HG03442 (cell line): ENCODE measurements at regions not wholly inside any gene's neighbourhood (a gene's known extent, or its start where the extent isn't known, plus 50 kb on each side); places are given as distances from the start of the nearest gene placed in this dataset.
"Not testable (repeated sequence)": the region's sequence is repeated elsewhere in the genome, so short reads cannot be mapped to it uniquely, and the experiment has no call there.

Source experiments
- ATAC-seq: cut with Tn5 transposase; IDR thresholded peaks from one replicate; pipeline ENCODE4 v1.9.1; 2021; ENCODE audit warnings: mild to moderate bottlenecking, moderate library complexity; ENCODE audit not compliant: unreplicated experiment

- no peak for ATAC-seq
Observed at GRCh38 chr9:29241320-29241719, 1668.0 kb upstream of the C9orf72 start.

GRCh38 chr9:29245351-29245750, 1672.1 kb upstream of the C9orf72 start:
- no peak for ATAC-seq

- not testable (repeated sequence) for ATAC-seq
Observed at GRCh38 chr9:29270400-29270799, 1697.1 kb upstream of the C9orf72 start.

- ATAC-seq = no peak
Observed at GRCh38 chr9:29282121-29282520, 1708.8 kb upstream of the C9orf72 start.

- ATAC-seq = no peak
Observed at GRCh38 chr9:29285818-29286217, 1712.5 kb upstream of the C9orf72 start.

GRCh38 chr9:29289365-29289764, 1716.1 kb upstream of the C9orf72 start:
- ATAC-seq = no peak

GRCh38 chr9:29290516-29290915, 1717.2 kb upstream of the C9orf72 start:
- ATAC-seq = no peak

GRCh38 chr9:29297592-29297991, 1724.3 kb upstream of the C9orf72 start:
- no peak for ATAC-seq

- no peak for ATAC-seq
Observed at GRCh38 chr9:29311221-29311620, 1737.9 kb upstream of the C9orf72 start.

- ATAC-seq = no peak
Observed at GRCh38 chr9:29312327-29312726, 1739.0 kb upstream of the C9orf72 start.

GRCh38 chr9:29319736-29320513, 1746.6 kb upstream of the C9orf72 start:
- ATAC-seq = no peak

GRCh38 chr9:29322240-29322639, 1749.0 kb upstream of the C9orf72 start:
- ATAC-seq = peak; percentile 79

GRCh38 chr9:29325894-29326293, 1752.6 kb upstream of the C9orf72 start:
- no peak for ATAC-seq

GRCh38 chr9:29332789-29333188, 1759.5 kb upstream of the C9orf72 start:
- ATAC-seq = no peak

GRCh38 chr9:29336281-29336680, 1763.0 kb upstream of the C9orf72 start:
- no peak for ATAC-seq

- no peak for ATAC-seq
Observed at GRCh38 chr9:29339387-29339786, 1766.1 kb upstream of the C9orf72 start.

- ATAC-seq = no peak
Observed at GRCh38 chr9:29348999-29349398, 1775.7 kb upstream of the C9orf72 start.

GRCh38 chr9:29389421-29389820, 1816.1 kb upstream of the C9orf72 start:
- no peak for ATAC-seq

GRCh38 chr9:29390859-29391258, 1817.6 kb upstream of the C9orf72 start:
- no peak for ATAC-seq

- no peak for ATAC-seq
Observed at GRCh38 chr9:29393064-29393463, 1819.8 kb upstream of the C9orf72 start.

GRCh38 chr9:29394855-29395254, 1821.6 kb upstream of the C9orf72 start:
- ATAC-seq = no peak

- ATAC-seq = no peak
Observed at GRCh38 chr9:29397148-29397547, 1823.9 kb upstream of the C9orf72 start.

GRCh38 chr9:29416204-29416603, 1842.9 kb upstream of the C9orf72 start:
- ATAC-seq = no peak
